ENCODE measurements at regions not wholly inside any gene's neighbourhood (a gene's known extent, or its start where the extent isn't known, plus 50 kb on each side); places are given as distances from the start of the nearest gene placed in this dataset.

GRCh38 chr11:81337756-81338155 is 1395.9 kb downstream of the FAM181B start:
- TF ChIP-seq CTCF (conservative IDR thresholded peaks at IDR 0.05; ENCODE audit: control insufficient read depth, insufficient read depth, low read depth, low read length) = no peak
- no peak overlapping the region for H3K4me3 ChIP-seq (ENCODE audit: control insufficient read depth, low read depth, low read length)
- no peak for DNase-seq (ENCODE audit: low read depth)

- no peak for DNase-seq (ENCODE audit: low read depth)
- no peak overlapping the region for H3K4me3 ChIP-seq (ENCODE audit: control insufficient read depth, low read depth, low read length)
- no peak for TF ChIP-seq CTCF (conservative IDR thresholded peaks at IDR 0.05; ENCODE audit: control insufficient read depth, insufficient read depth, low read depth, low read length)
These were observed 1401.4 kb downstream of the FAM181B start for GRCh38 chr11:81332276-81332675.

GRCh38 chr11:81331611-81332235 is 1401.9 kb downstream of the FAM181B start:
- no peak for DNase-seq (ENCODE audit: low read depth)
- no peak overlapping the region for H3K4me3 ChIP-seq (ENCODE audit: control insufficient read depth, low read depth, low read length)
- TF ChIP-seq CTCF (conservative IDR thresholded peaks at IDR 0.05; ENCODE audit: control insufficient read depth, insufficient read depth, low read depth, low read length) = no peak

GRCh38 chr11:81331088-81331487 is 1402.6 kb downstream of the FAM181B start:
- TF ChIP-seq CTCF (conservative IDR thresholded peaks at IDR 0.05; ENCODE audit: control insufficient read depth, insufficient read depth, low read depth, low read length) = no peak
- DNase-seq (ENCODE audit: low read depth) = no peak
- no peak overlapping the region for H3K4me3 ChIP-seq (ENCODE audit: control insufficient read depth, low read depth, low read length)

GRCh38 chr11:81303038-81303664 is 1430.5 kb downstream of the FAM181B start:
- no peak for TF ChIP-seq CTCF (conservative IDR thresholded peaks at IDR 0.05; ENCODE audit: control insufficient read depth, insufficient read depth, low read depth, low read length)
- DNase-seq (ENCODE audit: low read depth) = no peak

GRCh38 chr11:81301166-81301830 is 1432.4 kb downstream of the FAM181B start:
- no peak overlapping the region for H3K4me3 ChIP-seq (ENCODE audit: control insufficient read depth, low read depth, low read length)
- TF ChIP-seq CTCF (conservative IDR thresholded peaks at IDR 0.05; ENCODE audit: control insufficient read depth, insufficient read depth, low read depth, low read length) = no peak
- no peak for DNase-seq (ENCODE audit: low read depth)

More at GRCh38 chr11:81303038-81303664, 1430.5 kb downstream of the FAM181B start:
- no peak overlapping the region for H3K4me3 ChIP-seq (ENCODE audit: control insufficient read depth, low read depth, low read length)

Data from fibroblast of mammary gland (primary cell).